ENCODE measurements at regions not wholly inside any gene's neighbourhood (a gene's known extent, or its start where the extent isn't known, plus 50 kb on each side); places are given as distances from the start of the nearest gene placed in this dataset.

DNA sequence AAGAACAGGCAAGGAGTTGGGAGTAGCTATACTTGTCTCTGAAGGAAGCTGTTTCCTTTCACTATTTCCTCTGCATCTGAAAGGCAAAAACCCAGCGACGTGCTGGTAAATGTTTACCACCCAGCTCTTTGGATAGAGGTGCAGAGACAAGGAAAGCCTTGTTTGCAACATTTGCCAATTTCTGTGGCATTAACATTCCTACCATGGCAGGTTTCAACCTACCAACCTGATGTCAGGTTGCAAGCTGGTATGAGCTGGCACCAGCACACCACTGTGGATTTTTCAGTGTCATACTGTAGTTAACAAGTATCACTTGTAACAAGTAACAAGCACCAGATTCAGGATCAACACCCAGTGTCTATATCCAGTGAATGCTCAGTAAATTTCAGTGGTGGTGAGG, 294.8 kb upstream of the TMPO start:
- Histone ChIP-seq H3K27me3 (no peaks in the 10 kb centered on the region), H3K4me3 (replicated peaks in 1 of 3) (no peak overlapping the region), H3K4me1 (no peaks in the 10 kb centered on the region), H3K36me3 (no peaks in the 10 kb centered on the region), H3K27ac (no peak overlapping the region), H3K9me3 (no peaks in the 10 kb centered on the region)
- no peak for DNase-seq
- no peak for TF ChIP-seq POLR2A (IDR thresholded peaks at IDR 0.05)
- TF ChIP-seq, protein P1, sequence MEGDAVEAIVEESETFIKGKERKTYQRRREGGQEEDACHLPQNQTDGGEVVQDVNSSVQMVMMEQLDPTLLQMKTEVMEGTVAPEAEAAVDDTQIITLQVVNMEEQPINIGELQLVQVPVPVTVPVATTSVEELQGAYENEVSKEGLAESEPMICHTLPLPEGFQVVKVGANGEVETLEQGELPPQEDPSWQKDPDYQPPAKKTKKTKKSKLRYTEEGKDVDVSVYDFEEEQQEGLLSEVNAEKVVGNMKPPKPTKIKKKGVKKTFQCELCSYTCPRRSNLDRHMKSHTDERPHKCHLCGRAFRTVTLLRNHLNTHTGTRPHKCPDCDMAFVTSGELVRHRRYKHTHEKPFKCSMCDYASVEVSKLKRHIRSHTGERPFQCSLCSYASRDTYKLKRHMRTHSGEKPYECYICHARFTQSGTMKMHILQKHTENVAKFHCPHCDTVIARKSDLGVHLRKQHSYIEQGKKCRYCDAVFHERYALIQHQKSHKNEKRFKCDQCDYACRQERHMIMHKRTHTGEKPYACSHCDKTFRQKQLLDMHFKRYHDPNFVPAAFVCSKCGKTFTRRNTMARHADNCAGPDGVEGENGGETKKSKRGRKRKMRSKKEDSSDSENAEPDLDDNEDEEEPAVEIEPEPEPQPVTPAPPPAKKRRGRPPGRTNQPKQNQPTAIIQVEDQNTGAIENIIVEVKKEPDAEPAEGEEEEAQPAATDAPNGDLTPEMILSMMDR (IDR thresholded peaks at IDR 0.05): no peak
- intact Hi-C loops (cut with DNase I): no loop called here
- WGBS, 2 donors: 47 to 49% methylated on average over 2 of the region's 2 CpGs

DNA sequence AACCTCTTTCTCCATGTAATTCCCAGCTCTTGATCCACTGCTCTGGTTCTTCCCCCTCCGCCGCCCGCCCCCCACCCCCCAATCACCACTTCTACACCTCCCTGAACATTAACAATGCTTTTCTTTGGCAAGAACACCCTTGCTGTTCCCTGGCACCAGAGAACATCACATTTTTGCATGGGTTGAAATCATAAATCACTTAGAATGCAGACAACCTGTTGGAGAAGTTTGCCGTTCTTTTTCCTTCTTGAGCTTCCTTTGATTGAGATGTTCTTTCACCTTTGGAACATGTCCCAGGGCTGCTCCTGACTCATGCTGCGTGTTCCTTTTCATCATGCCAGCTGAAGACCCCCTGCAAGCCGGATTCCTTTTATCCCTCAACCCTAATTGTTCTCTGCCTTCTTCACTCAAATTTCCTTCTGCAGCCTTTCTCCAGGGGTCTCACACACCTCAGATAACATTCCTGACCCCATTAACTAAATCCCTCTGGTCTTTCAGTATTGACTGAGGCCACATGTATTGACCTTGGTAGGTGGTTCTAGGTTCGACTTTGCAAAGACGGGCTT, 294.1 kb upstream of the TMPO start:
- TF ChIP-seq POLR2A (IDR thresholded peaks at IDR 0.05): no peak
- Histone ChIP-seq H3K9me3 (no peaks in the 10 kb centered on the region), H3K4me1 (no peaks in the 10 kb centered on the region), H3K27ac (no peak overlapping the region), H3K4me3 (replicated peaks in 1 of 3) (no peak overlapping the region), H3K36me3 (no peaks in the 10 kb centered on the region), H3K27me3 (no peaks in the 10 kb centered on the region)
- DNase-seq: no peak
- WGBS, 2 donors: 79 to 86% methylated on average over 8 of the region's 8 CpGs
- intact Hi-C loops (cut with DNase I): no loop called here

DNA sequence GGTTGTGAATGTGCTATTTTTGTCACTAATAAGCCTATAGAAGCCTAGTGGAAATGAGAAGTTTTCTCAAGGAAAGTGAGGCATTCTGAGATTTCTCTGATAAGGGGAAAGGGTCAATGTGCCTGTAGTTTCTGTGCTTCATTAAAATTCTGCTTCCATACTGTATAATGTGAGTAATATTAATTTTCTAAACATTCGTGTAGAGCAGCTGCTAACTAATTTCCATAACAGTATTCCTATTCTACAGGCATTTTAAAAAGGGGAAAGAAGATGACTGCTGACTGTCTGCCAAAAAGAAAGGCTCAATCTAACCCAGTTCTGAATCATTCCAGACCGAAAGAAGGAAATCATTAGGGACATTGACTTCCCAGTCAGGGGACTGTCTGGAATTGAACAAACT, 293.3 kb upstream of the TMPO start:
- Histone ChIP-seq H3K4me3 (replicated peaks in 1 of 3) (no peak overlapping the region), H3K4me1 (no peaks in the 10 kb centered on the region), H3K9me3 (no peaks in the 10 kb centered on the region), H3K27ac (no peak overlapping the region), H3K36me3 (no peaks in the 10 kb centered on the region), H3K27me3 (no peaks in the 10 kb centered on the region)
- DNase-seq: no peak
- 71 to 74% methylated on average over 2 of the region's 2 CpGs for WGBS, 2 donors
- no peak for TF ChIP-seq POLR2A (IDR thresholded peaks at IDR 0.05)
- TF ChIP-seq, protein P1 (IDR thresholded peaks at IDR 0.05): no peak
- intact Hi-C loops (cut with DNase I): no loop called here

DNA sequence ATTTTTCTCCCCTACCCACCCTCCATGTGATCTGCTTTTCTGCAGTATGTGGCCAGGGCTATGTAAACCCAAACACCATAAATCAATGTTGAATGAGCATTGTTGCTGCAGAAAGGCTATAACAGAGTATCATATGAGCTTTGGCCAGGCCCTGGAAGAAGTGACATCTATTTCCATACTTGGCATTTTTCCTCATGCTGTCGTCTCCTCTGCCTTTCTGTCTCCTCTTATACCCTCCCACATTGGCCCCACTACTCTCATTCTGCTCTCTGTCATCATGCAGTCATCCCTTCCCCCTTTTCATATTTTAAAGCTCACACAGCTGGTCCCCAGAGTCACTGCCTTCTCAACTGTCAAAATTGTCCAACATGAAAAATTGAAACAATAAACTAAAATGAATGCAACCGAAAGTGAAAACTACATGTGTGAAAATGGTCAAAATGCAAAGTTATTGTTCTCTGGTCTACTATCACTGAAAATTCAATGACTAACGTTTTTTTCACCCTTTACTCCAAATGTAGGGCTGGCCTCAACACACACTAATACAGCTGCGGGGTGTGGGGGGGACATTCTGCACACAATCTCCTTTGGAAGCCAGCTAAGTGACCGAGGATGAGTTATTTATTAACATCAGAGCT, 290.7 kb upstream of the TMPO start:
- H3K4me3 ChIP-seq (replicated peaks in 1 of 3): no peak overlapping the region
- TF ChIP-seq POLR2A (IDR thresholded peaks at IDR 0.05): no peak
- TF ChIP-seq, protein P1 (IDR thresholded peaks at IDR 0.05): no peak
- intact Hi-C loops (cut with DNase I): no loop called here
- H3K4me1 ChIP-seq: no peaks in the 10 kb centered on the region
- no peaks in the 10 kb centered on the region for H3K9me3 ChIP-seq
- no peaks in the 10 kb centered on the region for H3K27me3 ChIP-seq
- DNase-seq: no peak
- 60 to 65% methylated on average over 5 of the region's 5 CpGs for WGBS, 2 donors
- no peaks in the 10 kb centered on the region for H3K36me3 ChIP-seq
- H3K27ac ChIP-seq: no peak overlapping the region

DNA sequence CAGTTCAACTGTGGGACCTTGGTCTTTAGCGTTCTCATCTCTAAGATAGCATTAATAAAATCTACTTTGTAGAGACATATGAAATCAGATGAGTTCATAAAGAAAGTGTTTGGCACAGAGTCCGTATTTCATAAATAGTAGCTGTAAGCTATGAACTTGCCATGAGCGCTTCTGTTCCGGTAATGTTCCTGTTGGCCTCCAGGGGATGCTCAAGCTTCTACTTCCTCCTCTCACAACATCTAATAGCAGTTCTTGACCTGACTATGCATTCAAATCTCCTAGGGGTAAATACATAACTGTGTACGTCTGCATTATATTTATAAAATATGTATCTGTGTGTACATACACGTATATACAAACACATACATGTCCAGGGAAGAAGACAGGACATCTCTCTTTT, 288.2 kb upstream of the TMPO start:
- intact Hi-C loops (cut with DNase I): no loop called here
- TF ChIP-seq POLR2A (IDR thresholded peaks at IDR 0.05): no peak
- TF ChIP-seq, protein P1 (IDR thresholded peaks at IDR 0.05): no peak
- no peak overlapping the region for H3K4me3 ChIP-seq (replicated peaks in 1 of 3)

More for the DNA sequence above, 288.2 kb upstream of the TMPO start:
- no peaks in the 10 kb centered on the region for H3K4me1 ChIP-seq
- H3K27me3 ChIP-seq: no peaks in the 10 kb centered on the region
- WGBS, 2 donors: 75 to 85% methylated on average over 6 of the region's 6 CpGs
- H3K9me3 ChIP-seq: no peaks in the 10 kb centered on the region
- no peaks in the 10 kb centered on the region for H3K36me3 ChIP-seq
- H3K27ac ChIP-seq: no peak overlapping the region
- no peak for DNase-seq

All from thyroid gland (tissue), 4 donors.